ENCODE measurements at regions not wholly inside any gene's neighbourhood (a gene's known extent, or its start where the extent isn't known, plus 50 kb on each side); places are given as distances from the start of the nearest gene placed in this dataset.

DNA sequence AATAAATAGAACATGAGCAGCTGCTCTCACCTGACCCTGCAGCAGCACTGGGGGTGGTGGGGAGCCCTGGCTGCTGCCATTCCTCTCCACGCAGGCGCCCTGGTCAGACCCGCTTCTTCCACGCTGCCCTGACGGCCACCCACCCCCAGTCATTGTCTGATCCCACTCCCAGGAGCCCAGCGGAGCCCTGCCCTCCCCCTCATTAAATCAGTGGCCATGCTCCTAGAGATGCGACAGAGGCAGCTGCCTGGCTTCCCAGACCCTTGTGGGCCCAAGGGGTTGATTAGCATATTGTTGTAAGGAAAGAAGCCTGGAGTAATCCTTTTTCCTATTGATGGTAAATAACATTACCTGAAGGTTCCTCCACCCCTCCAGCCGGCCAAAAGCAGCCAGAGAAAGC is 301.5 kb downstream of the RRAGC start:
- no peaks in the 10 kb centered on the region for H3K9me3 ChIP-seq (ENCODE audit: control insufficient read depth, low read length)
- H3K27me3 ChIP-seq (replicated peaks; ENCODE audit: control insufficient read depth, insufficient read depth, low read length) = peaks cover 42% of the 10 kb centered on the region
- no peak overlapping the region for H3K4me3 ChIP-seq (ENCODE audit: low read length)
- H3K9ac ChIP-seq (ENCODE audit: low read length) = no peak overlapping the region
- no peaks in the 10 kb centered on the region for H3K4me1 ChIP-seq (ENCODE audit: control insufficient read depth, insufficient read depth, low read length)
- DNase-seq (ENCODE audit: low read depth) = no peak
- H3K36me3 ChIP-seq (ENCODE audit: control insufficient read depth, insufficient read depth, low read length, severe bottlenecking) = no peaks in the 10 kb centered on the region

DNA sequence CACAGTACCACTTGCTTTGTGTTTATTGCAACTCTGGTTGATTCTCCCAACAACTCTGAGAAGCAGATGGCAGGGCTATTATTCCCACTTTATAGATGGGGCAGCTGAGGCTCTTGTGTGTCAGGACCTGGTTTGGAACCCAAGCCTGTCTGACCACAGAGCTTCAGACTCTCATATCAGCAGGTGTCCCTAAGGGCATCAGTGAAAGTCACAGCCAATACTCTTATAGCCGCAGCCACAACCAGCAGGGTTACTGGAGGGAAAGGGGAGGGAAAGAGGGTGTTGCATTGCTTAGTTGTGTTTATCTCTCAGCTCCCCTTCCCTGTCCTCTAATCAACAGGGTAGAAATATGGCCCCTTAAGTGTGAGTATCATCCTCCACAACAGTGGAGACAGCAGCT is 304.0 kb downstream of the RRAGC start:
- H3K27me3 ChIP-seq (replicated peaks; ENCODE audit: control insufficient read depth, insufficient read depth, low read length) = peaks cover 36% of the 10 kb centered on the region
- no peaks in the 10 kb centered on the region for H3K4me1 ChIP-seq (ENCODE audit: control insufficient read depth, insufficient read depth, low read length)
- DNase-seq (ENCODE audit: low read depth) = no peak

DNA sequence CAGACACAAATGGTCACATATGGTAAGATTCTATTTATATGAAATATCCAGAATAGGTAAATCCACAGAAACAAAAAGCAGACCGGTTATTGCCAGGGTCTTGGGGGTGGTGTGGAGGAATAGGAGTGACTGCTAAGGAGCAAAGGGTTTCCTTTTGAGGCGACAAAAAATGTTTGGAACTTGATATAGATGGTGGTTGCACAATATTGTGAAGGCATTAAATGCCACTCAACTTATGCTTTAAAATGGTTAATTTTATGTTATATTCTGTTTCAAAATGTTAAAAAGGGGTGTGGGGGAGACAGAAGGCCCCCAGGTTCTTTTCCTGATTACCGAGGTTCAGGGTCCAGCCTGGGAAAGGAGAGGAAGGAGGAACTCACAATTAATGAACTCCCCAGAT is 304.4 kb downstream of the RRAGC start:
- no peak overlapping the region for H3K9ac ChIP-seq (ENCODE audit: low read length)
- no peak for DNase-seq (ENCODE audit: low read depth)
- H3K36me3 ChIP-seq (ENCODE audit: control insufficient read depth, insufficient read depth, low read length, severe bottlenecking) = no peaks in the 10 kb centered on the region
- no peaks in the 10 kb centered on the region for H3K9me3 ChIP-seq (ENCODE audit: control insufficient read depth, low read length)
- peaks cover 36% of the 10 kb centered on the region for H3K27me3 ChIP-seq (replicated peaks; ENCODE audit: control insufficient read depth, insufficient read depth, low read length)
- H3K4me1 ChIP-seq (ENCODE audit: control insufficient read depth, insufficient read depth, low read length) = no peaks in the 10 kb centered on the region
- H3K4me3 ChIP-seq (ENCODE audit: low read length) = no peak overlapping the region

More for the DNA sequence above, 304.0 kb downstream of the RRAGC start:
- Histone ChIP-seq H3K36me3 (ENCODE audit: control insufficient read depth, insufficient read depth, low read length, severe bottlenecking) (no peaks in the 10 kb centered on the region), H3K9ac (ENCODE audit: low read length) (no peak overlapping the region), H3K9me3 (ENCODE audit: control insufficient read depth, low read length) (no peaks in the 10 kb centered on the region), H3K4me3 (ENCODE audit: low read length) (no peak overlapping the region)

DNA sequence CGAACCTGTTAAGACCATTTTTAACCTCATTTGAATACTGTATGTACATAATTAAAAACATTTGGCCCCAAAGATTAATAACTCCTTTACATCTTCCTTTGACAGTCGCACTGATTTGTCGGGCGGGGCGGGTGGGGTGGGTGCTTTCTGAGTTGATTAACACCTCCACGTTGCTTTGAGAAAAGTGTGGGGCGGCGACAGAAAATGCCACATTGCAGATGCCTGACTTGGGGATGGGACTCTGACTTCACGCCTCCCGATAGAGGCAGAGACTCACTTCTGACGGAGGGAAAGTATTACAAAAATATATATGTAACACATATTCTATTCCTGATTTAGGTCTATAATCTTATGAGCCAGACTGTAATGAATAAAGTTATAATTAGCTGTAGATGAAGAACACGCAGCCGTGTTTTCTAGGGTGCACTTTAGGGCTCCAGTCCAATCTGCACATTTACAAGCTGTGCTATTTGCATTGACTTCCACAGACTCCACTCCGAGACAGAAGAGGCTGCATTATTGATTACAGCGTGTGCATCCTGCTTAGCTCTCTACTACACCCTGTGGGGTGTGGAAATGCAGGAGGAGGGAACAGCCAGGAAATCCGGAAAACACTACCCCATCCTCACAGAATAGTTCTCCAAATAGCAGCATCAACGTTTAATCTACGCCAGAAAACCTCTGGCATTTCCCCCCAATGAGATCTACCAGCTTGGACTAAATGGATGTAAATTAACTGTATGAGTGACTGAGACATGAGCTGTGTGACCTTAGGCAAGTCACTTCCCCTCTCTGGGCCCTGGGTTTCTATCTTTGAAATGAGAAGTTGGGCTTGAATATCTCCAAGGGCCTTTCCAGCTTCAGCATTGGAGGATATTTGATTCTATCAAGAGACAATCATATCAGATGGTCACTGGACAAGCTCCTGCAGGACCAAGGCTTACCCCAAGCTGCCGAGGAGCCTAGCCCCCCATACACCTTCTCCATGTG is 308.0 kb downstream of the RRAGC start:
- Histone ChIP-seq H3K4me1 (ENCODE audit: control insufficient read depth, insufficient read depth, low read length) (no peaks in the 10 kb centered on the region), H3K36me3 (ENCODE audit: control insufficient read depth, insufficient read depth, low read length, severe bottlenecking) (no peaks in the 10 kb centered on the region), H3K4me3 (ENCODE audit: low read length) (no peak overlapping the region), H3K27me3 (replicated peaks; ENCODE audit: control insufficient read depth, insufficient read depth, low read length) (peaks cover 35% of the 10 kb centered on the region), H3K9ac (ENCODE audit: low read length) (no peak overlapping the region), H3K9me3 (ENCODE audit: control insufficient read depth, low read length) (no peaks in the 10 kb centered on the region)
- no peak for DNase-seq (ENCODE audit: low read depth)

DNA sequence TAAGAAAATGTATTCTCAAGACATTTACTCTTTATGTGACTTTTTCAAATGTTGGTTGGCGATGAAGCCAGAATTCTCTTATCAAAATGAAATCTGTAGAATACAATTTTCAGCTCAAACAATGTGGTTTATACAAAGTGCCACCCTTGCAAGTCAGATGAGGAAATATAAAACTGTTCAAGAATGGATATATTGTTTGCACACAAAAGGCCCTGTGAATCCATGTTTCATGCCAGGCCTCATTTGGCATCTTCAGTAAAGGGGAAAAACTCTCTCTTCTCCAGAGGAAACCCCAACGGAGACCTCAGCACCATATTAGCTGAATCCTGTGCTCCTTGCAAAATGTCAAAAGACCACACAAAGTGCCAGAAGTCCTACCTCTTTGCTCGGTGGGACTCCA is 310.4 kb downstream of the RRAGC start:
- H3K27me3 ChIP-seq (replicated peaks; ENCODE audit: control insufficient read depth, insufficient read depth, low read length) = peaks cover 41% of the 10 kb centered on the region
- H3K9me3 ChIP-seq (ENCODE audit: control insufficient read depth, low read length) = no peaks in the 10 kb centered on the region
- no peak for DNase-seq (ENCODE audit: low read depth)
- no peaks in the 10 kb centered on the region for H3K36me3 ChIP-seq (ENCODE audit: control insufficient read depth, insufficient read depth, low read length, severe bottlenecking)
- no peak overlapping the region for H3K9ac ChIP-seq (ENCODE audit: low read length)
- H3K4me1 ChIP-seq (ENCODE audit: control insufficient read depth, insufficient read depth, low read length) = no peaks in the 10 kb centered on the region
- no peak overlapping the region for H3K4me3 ChIP-seq (ENCODE audit: low read length)

DNA sequence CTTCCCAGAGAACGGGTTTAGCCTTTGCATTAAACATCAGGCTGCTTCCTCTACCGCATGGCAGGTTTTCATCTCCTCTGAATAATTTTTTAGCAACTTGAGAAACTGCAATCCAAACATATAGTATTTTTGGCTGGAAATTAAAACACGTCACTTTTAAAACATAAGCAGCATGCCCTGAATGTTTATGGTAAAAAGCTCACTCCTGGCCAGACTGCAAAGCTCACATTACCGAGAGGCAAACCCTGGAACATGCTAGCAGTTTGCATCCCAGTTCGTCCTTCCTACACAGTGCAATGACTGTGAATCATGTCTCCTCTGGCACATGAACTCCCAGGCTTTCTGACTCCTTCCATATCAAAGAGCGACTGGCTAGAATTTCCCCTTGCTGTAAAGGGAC is 312.3 kb downstream of the RRAGC start:
- Histone ChIP-seq H3K36me3 (ENCODE audit: control insufficient read depth, insufficient read depth, low read length, severe bottlenecking) (no peaks in the 10 kb centered on the region), H3K4me1 (ENCODE audit: control insufficient read depth, insufficient read depth, low read length) (no peaks in the 10 kb centered on the region), H3K9me3 (ENCODE audit: control insufficient read depth, low read length) (no peaks in the 10 kb centered on the region), H3K27me3 (replicated peaks; ENCODE audit: control insufficient read depth, insufficient read depth, low read length) (peaks cover 51% of the 10 kb centered on the region), H3K4me3 (ENCODE audit: low read length) (no peak overlapping the region), H3K9ac (ENCODE audit: low read length) (no peak overlapping the region)
- no peak for DNase-seq (ENCODE audit: low read depth)

DNA sequence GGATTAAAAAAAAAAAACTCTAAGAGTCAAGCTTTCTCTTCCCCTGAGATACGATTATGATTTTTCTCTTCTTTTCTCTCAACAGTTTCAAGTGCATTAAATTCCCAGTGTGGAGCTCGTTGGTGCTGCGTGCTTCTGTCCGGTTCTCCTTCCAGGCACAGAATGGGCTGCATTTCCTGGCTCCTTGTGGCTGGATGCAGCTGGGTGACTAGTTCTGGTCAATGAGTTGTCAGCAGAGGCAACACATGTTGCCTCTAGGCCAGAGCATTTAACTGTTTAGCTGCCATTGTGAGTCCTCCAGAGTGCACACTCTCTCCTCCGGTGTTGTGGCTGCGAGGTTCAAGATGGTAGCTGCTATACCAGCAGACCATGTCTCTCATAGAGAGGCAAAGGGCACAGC is 312.9 kb downstream of the RRAGC start:
- Histone ChIP-seq H3K27me3 (replicated peaks; ENCODE audit: control insufficient read depth, insufficient read depth, low read length) (peaks cover 48% of the 10 kb centered on the region), H3K36me3 (ENCODE audit: control insufficient read depth, insufficient read depth, low read length, severe bottlenecking) (no peaks in the 10 kb centered on the region), H3K4me3 (ENCODE audit: low read length) (no peak overlapping the region), H3K4me1 (ENCODE audit: control insufficient read depth, insufficient read depth, low read length) (no peaks in the 10 kb centered on the region), H3K9ac (ENCODE audit: low read length) (no peak overlapping the region), H3K9me3 (ENCODE audit: control insufficient read depth, low read length) (no peaks in the 10 kb centered on the region)
- DNase-seq (ENCODE audit: low read depth) = no peak

DNA sequence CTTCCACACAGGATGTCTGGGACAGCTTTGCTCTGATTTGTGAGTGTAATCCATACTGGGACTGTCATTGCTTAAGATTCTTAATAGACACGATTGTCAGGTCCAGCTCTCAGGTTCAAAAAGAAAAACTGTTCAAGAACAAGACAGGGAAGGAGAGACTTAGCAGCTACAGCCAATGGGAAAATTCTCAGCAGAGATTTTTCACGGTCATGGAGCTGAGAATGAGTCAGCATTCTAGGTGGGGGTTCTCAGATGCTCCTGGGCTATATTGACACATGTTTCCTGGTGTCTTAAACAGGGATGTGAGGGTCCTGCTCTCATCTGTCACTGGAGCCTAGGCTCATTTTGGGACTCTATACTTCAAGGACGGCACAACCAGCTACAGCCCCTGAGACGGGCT is 318.3 kb downstream of the RRAGC start:
- Histone ChIP-seq H3K9ac (ENCODE audit: low read length) (no peak overlapping the region), H3K9me3 (ENCODE audit: control insufficient read depth, low read length) (no peaks in the 10 kb centered on the region), H3K36me3 (ENCODE audit: control insufficient read depth, insufficient read depth, low read length, severe bottlenecking) (no peaks in the 10 kb centered on the region), H3K4me3 (ENCODE audit: low read length) (no peak overlapping the region), H3K4me1 (ENCODE audit: control insufficient read depth, insufficient read depth, low read length) (no peaks in the 10 kb centered on the region), H3K27me3 (replicated peaks; ENCODE audit: control insufficient read depth, insufficient read depth, low read length) (peaks cover 25% of the 10 kb centered on the region)
- peak; percentile 10 for DNase-seq (ENCODE audit: low read depth)

DNA sequence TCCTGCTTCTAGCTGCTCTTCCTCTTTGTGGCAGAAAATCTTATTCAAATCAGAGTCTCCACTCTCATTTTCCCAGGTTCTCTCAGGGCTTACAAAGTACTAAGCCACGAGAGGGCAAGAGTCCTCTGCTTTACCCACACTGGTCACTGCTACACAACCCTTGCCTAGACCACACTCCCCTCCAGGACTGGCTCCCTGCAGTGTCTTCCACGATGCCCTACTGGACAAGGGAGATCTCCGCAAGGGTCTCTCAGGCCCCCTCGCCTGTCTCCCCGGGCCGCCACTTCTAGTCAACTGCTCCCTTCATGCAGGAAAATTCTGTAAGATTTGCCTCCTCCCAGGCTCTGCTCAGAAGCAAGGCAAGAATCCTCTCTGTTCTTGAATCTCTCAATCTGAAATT is 319.6 kb downstream of the RRAGC start:
- Histone ChIP-seq H3K9me3 (ENCODE audit: control insufficient read depth, low read length) (no peaks in the 10 kb centered on the region), H3K9ac (ENCODE audit: low read length) (no peak overlapping the region), H3K36me3 (ENCODE audit: control insufficient read depth, insufficient read depth, low read length, severe bottlenecking) (no peaks in the 10 kb centered on the region), H3K4me1 (ENCODE audit: control insufficient read depth, insufficient read depth, low read length) (no peaks in the 10 kb centered on the region), H3K4me3 (ENCODE audit: low read length) (no peak overlapping the region), H3K27me3 (replicated peaks; ENCODE audit: control insufficient read depth, insufficient read depth, low read length) (peaks cover 23% of the 10 kb centered on the region)
- DNase-seq (ENCODE audit: low read depth) = no peak

DNA sequence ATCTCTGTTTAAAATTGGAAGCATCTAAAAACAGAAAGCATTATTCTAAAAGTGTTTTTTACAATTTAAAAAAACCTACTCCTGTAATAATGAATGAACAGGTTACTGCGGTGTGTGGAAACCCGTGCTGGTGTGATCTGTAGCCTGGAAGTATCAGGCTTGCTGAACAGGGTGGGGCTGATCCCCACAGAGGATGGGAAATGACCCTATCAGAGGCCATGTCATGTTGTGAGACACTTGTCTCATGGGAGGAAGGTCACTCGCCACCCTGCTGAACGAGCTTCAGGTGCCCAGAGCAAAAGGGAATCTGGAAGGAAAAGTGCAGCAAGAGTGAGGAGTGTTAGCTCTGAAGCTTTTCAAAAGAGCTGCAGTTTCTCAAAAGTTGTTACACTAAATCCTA is 320.7 kb downstream of the RRAGC start:
- no peaks in the 10 kb centered on the region for H3K4me1 ChIP-seq (ENCODE audit: control insufficient read depth, insufficient read depth, low read length)
- DNase-seq (ENCODE audit: low read depth) = no peak
- no peaks in the 10 kb centered on the region for H3K9me3 ChIP-seq (ENCODE audit: control insufficient read depth, low read length)
- no peak overlapping the region for H3K9ac ChIP-seq (ENCODE audit: low read length)
- H3K4me3 ChIP-seq (ENCODE audit: low read length) = no peak overlapping the region
- peaks cover 17% of the 10 kb centered on the region for H3K27me3 ChIP-seq (replicated peaks; ENCODE audit: control insufficient read depth, insufficient read depth, low read length)
- no peaks in the 10 kb centered on the region for H3K36me3 ChIP-seq (ENCODE audit: control insufficient read depth, insufficient read depth, low read length, severe bottlenecking)

DNA sequence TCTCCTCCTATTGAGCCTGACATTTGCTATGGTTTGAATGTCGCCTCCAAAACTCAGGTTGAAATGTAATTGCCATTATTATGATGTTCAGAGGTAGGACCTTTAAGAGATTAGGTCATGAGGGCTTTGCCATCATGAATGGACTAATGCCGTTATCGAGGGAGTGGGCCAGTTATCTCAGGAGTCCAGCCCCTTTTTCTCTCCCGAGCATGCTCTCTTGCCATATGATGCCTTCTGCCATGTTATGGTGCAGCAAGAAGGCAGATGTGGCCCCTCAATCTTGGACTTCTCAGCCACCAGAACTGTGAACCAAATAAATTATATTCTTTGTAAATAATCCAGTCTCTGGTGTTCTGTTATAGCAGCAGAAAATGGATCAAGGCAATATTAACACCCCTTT is 323.5 kb downstream of the RRAGC start:
- no peak for DNase-seq (ENCODE audit: low read depth)
- Histone ChIP-seq H3K4me3 (ENCODE audit: low read length) (no peak overlapping the region), H3K4me1 (ENCODE audit: control insufficient read depth, insufficient read depth, low read length) (no peaks in the 10 kb centered on the region), H3K9me3 (ENCODE audit: control insufficient read depth, low read length) (no peaks in the 10 kb centered on the region), H3K27me3 (replicated peaks; ENCODE audit: control insufficient read depth, insufficient read depth, low read length) (peaks cover 3% of the 10 kb centered on the region), H3K9ac (ENCODE audit: low read length) (no peak overlapping the region), H3K36me3 (ENCODE audit: control insufficient read depth, insufficient read depth, low read length, severe bottlenecking) (no peaks in the 10 kb centered on the region)

DNA sequence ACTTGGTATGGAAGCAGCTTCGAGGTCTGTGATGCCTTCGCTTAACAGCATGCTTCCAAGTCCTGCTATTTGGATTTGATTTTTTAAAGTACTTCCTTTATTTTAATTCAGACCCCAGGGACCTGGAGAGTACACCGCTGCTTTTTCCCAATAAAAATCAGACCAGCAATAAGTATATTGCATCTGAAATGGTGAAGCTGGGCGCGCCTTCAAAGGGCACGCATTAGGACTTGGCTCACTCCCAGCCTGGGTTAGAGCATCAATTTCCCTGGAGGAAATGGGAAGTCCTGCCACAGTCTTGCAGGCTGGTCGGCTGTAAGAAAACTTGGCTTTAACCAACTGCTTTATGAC is 325.1 kb downstream of the RRAGC start:
- Histone ChIP-seq H3K27me3 (replicated peaks; ENCODE audit: control insufficient read depth, insufficient read depth, low read length) (peaks cover 3% of the 10 kb centered on the region), H3K4me1 (ENCODE audit: control insufficient read depth, insufficient read depth, low read length) (no peaks in the 10 kb centered on the region), H3K36me3 (ENCODE audit: control insufficient read depth, insufficient read depth, low read length, severe bottlenecking) (no peaks in the 10 kb centered on the region), H3K4me3 (ENCODE audit: low read length) (no peak overlapping the region), H3K9me3 (ENCODE audit: control insufficient read depth, low read length) (no peaks in the 10 kb centered on the region), H3K9ac (ENCODE audit: low read length) (no peak overlapping the region)
- no peak for DNase-seq (ENCODE audit: low read depth)

All from adipocyte (in vitro differentiated cells).